HG02840 (cell line): ENCODE measurements at regions not wholly inside any gene's neighbourhood (a gene's known extent, or its start where the extent isn't known, plus 50 kb on each side); places are given as distances from the start of the nearest gene placed in this dataset.

ENCODE experiments used
- ATAC-seq: cut with Tn5 transposase; IDR thresholded peaks from one replicate; pipeline ENCODE4 v1.9.1; 2021; ENCODE audit warnings: mild to moderate bottlenecking, moderate library complexity, moderate number of reproducible peaks; ENCODE audit not compliant: unreplicated experiment, low FRiP score

DNA sequence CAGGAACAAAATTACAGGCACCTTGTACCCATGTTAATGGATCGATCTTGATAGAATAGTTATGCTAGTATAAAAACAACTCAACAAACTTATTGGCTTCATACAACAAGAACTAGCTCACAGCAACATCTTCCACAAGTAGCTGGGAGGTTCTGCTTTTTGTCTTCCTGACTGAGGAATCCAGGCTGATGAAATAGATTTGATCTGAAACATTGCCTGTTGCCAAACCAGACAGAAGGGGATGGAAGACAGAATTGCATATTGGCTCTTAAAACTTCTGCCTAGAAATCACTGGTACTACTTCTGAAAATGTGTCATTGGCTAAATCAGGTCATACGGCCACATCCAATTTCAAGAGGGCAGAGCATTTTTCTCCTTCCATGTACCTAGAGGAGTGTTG, 267.3 kb downstream of the RFC3 start:
- no peak for ATAC-seq

DNA sequence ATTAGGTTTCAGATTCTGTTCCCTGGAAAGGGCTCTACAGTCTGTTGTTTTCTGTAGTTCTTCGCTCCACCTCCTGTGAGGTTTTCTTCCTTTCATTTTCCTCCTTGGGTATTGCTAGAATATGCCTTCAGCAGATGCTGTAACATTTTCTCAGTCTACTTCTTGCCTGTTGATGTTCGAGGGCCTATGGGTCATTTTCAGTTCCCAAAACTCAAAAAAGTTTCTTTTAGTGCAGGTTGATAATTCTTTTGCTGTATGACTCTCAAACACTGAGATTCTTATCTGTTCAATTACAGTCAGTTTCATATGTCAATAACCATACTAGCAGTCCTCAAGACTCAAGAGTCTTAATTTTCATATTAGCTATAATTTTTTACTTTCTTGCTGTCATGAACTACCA, 268.3 kb downstream of the RFC3 start:
- ATAC-seq = no peak

DNA sequence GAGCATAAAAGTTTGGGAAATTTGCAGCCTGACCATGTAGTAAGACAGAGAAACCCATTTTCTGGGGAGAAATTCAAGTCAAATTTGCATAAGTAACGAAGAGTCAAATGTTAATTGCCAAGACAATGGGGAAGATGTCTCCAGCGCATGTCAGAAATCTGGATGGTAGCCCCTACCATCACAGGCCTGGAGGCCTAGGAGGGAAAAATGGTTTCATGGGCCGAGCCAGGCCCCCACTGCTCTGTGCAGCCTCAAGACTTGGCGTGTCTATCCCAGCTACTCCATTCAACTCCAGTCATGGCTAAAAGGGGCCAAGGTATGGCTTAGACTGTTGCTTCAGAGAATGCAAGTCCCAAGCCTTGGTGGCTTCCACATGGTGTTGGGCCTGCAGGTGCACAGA, 269.8 kb downstream of the RFC3 start:
- no peak for ATAC-seq

DNA sequence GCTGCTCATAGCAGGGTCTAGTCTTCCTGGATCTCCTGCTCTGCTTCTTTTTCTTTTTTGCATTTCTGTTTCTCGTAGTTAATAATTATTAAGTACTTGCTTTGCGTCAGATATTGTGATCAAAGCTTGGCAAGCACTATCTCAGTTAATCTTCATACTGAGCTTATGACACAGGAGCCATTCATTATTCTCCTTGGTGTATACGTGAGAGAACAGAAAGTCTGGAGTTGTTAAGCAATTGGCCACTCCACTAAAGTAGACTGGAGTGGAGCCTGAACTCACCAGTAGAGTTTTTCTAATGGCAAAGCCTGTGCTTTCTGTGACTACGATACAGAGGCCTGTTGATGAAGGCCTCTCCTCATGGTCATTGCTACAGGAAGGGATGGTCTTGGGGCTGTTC, 285.9 kb downstream of the RFC3 start:
- ATAC-seq = no peak

DNA sequence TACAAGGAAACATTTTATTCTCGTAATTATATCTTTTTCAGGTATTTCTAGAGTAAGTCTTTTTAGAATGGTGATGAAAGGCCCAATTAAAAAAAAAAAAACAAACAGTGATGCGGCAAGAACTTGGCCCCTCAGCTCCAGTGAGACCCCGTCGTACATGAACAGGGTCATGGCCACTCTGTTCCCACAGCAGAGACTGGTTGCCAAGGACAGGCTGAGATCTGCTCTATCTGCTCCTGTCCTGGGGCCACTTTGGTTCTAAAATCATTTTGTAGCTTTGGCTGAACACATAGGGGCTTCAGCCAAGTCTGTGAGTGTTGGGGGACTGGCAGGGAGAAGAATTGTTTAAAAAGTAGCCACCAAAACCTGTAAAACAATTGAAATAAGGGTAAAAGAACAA, 286.9 kb downstream of the RFC3 start:
- no peak for ATAC-seq

DNA sequence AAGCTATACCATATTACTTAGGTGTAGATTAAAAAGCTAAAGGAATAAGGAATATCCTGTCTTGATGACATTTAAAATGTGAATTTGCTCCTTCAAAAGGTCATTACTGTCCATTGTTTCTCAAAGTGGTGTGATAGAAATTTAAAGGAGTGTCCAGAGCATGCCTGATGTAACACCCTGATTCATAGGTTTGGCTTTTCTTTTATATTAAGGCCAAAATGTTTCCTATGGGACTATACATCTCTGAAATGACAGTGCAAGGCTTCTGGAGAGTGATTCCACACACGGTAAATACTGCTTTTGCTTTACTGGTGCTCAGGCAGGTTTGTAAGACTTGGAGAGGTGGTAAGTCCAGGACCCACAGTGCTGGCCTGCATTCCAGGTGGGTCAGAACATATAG, 289.9 kb downstream of the RFC3 start:
- ATAC-seq = no peak

DNA sequence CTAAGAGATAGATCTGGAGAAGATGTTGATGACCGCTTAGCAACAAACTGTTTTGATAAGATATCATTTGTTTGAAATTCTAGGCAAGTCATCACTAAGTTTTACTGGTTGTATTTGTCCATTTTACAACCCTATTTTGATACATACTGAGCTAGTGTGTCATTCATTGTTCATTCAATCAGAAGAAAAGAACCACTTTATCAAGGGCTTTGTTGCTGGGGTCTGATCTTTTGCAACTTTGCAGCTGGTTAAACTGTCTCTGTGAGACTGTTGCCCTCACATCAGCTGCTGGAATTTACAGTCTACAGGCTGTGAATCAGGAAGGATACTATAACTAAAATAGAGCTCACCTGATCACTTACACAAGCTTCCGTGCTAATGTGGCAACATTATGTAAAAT, 290.5 kb downstream of the RFC3 start:
- ATAC-seq = no peak

DNA sequence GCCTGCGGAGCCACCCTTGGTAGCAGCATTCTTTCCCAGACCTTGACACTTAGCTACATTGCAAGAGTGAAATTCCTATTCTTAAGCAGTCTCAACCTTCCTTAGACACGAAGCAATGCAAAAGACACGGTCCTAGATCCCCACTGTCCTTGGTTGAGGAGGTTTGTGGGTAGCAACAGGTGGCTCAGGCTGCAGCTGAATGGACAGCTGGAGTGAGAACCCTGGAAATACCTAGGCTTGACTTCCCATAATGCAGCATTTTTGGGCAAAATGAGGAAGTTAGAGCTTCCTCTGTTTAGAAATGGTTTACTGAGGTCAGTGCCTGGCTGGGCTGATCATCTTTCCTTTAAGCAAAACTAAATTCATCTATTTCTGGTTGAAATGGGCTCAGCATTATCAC, 296.6 kb downstream of the RFC3 start:
- no peak for ATAC-seq

DNA sequence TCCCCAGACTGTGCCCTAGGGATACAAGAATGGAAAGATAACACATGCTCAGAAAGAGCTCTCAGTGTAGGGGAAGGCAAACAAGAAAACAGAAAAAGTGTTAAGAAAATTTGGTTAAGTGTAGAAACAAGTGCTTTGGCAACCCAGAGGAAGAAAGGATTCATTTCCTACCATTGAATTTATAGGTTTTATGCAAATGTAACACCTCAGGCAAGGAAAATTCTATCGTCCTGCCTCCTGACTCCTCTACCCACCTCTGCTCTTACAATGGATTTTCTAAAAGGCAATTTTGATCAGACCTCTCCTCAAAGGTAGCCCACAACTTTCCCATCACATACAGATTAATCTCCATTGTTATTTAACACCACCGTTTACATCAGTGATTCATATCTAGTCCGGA, 298.7 kb downstream of the RFC3 start:
- ATAC-seq = no peak

DNA sequence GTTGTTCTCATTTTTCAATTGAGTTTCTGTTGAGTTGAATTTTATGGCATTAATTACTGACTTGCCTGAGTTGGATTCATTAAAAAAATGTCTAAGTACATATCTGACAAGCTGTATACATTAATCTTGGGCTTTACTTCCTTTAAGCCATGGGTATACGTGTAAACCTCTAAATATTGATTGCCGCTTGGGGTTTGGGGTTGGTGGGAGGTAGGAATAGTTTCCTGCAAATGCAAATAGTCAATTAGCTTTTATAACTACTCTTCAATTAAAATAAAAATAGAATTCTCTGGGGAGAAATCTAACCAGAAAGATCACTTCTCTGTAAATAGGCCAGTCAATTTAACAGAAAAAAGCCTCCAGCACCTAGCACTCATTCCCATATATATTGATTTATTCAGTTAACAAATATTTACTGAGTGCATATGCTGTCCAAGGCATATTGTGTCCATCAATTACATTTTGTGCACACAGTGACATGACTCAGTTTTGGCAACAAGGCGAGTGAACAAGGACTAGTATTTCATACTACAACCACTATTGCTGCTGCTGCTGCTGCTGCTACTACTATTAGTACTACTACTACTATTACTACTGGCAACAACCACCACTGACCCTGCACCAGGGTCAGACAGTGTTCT, 306.8 kb downstream of the RFC3 start:
- no peak for ATAC-seq

DNA sequence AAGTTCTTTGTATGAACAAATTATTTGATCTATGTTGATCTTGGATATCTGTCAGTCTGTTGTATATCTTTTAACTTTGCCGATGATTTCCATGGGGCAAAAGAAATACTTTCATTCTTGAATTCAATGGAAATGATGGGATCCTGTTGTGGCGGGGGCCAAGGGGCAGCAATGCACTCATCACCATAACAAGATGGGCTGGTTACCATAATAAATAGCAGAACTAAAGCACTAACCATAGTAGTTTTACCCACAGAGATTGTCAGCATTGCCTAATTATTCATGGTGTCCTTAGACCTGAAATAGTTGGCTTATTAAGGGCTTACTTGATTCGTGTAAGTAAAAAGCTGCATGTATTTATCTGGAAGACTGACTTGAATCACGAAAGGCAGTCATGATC, 309.6 kb downstream of the RFC3 start:
- no peak for ATAC-seq

DNA sequence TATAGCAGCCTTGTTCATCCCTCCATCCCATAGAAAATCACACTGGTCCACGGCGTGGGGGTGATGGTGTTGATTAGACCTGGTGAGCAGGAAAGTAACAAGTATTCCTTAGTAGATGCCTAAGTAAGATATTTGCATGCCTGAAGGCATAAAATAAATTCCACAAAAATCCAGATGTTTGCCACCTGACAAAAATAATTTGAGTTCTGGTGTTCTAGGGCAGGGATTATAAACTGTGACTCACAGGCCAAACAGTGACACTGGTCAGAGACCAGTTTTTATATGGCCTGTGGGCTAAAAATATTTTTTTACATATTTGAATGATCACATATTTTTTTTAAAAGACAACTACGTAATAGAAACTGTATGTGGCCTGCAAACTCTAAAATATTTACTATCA, 310.7 kb downstream of the RFC3 start:
- ATAC-seq = no peak

DNA sequence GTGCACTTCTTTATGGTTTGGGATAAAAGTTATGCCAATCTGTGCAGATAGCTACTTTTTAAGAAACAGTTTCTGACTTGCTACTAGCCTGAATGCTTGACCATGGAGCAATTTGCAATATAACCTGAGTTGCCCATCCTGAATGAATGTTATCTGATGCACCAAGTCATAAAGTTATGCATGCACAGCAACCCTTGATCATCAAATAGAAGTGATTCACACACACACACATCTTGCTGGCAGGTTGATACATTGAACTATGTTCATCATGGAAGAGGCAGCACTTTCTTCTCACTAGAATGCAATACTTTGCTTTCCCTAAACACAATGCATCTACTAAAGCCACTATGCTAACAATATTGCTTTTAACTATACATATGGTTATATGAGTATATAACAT, 311.5 kb downstream of the RFC3 start:
- ATAC-seq = no peak

DNA sequence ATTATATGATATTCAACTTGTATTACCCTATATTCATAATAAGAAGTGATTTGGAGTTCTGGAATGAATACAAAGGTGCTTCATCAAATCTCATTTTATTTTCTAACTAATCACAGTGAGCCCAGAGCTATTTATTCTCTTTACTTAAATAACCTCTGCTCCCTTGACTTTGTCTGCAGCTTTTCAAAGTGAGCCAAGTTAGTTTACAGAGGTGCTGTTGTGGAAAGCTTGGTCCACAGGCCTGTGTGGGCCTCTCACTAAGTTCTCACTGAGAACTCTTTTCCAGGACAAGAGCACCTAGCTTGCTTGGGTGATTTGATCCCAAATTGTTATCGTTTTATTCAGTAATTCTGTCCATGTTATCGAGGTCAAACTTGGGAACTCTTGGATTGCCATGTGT, 319.3 kb downstream of the RFC3 start:
- ATAC-seq = no peak

DNA sequence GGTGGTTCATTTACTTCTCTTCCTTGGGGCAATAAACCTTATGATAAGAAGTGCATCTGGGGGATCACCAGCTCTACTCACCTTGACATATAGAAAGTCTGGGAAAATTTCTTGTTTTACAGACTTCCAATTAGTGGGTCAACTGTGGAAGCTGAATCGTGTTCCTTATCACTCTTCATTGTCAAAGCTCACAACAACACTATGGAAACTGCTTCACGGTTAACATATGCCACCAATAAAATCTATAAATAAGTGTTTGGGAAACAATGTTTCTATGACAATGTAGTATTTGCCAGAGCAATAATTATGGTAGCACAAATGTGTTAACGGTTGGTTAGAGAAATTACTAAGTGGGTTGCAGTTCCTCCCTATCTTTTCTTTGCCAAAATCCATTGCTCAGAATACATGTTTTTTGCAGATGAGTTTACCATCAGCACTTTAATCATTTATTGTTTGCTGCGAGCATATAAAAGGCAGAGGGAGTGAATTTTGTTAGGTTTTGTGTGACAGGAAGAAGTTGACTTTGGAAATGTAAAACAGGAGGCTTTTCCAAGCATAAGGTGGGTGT, 321.8 kb downstream of the RFC3 start:
- ATAC-seq = no peak

DNA sequence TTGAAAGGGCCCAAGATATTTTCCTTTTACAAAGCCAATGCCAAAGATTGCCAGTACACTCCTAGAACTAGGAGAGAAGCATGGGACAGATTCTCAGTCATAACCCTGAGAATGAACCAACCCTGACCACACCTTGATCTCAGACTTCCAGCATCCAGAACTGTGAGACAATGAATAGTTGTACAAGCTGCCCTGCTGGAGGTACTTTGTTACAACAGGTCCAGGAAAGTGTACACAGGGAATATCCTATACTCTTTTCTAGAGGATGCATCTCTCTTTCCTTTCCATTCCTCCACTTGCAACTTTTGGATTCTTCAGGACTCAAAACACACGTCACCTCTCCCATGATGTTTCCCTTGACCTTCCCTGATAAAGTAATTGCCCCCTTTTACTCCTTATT, 325.7 kb downstream of the RFC3 start:
- no peak for ATAC-seq

DNA sequence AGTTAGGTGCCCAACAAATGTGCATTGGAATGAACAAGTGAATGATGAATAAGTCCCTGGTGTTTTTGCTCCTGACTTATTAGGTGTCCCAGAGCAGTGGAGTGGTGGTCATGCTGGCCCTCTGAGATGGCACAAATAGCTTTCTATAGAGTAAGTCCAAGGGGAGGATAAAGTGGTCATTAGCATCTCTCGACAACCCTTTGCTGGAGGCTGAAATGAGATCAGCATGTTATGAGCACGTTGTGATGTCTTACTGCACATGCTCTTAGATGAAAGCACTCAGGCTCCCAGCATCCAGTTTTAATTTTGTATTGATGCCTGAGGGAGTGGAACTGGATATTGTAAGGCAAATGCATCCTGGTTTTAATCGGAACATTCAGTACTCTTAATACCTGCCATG, 326.2 kb downstream of the RFC3 start:
- ATAC-seq = no peak

DNA sequence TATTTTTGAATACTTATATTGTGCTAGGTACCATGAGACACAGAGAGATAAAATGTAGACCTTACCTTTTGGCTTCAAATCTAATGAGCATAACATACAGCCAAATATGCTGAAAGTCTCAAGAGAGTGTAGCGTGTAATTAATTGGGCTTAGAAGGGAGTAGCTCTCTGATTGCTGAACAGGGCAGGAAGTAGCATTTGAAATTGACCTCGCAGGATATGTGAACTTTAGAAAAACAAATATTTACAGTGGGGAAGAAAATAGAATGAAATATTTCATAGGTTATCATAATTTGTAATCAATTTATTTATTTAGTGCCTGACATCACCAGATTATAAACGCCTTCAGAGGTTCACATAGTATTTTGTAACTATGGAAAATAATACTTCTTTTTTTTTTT, 327.1 kb downstream of the RFC3 start:
- ATAC-seq = no peak

DNA sequence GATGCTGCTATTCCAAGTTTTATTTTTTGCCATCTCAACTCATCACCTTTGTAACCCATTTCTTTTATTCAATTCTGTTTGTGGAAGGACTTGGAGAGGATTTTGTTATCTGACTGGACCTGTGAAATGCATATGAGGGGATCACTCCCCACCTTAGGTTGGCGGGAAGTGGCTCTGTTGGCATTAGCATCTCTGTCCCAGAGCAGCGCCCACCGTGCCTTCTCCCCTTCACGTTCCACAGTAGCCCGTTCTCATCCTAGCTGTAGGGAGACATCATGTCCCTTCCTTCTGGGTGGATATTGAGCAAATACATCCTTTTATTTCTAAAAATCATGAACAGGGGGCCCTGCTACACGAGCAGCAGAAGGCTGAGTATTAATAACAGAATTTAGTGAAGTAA, 330.4 kb downstream of the RFC3 start:
- ATAC-seq = no peak

DNA sequence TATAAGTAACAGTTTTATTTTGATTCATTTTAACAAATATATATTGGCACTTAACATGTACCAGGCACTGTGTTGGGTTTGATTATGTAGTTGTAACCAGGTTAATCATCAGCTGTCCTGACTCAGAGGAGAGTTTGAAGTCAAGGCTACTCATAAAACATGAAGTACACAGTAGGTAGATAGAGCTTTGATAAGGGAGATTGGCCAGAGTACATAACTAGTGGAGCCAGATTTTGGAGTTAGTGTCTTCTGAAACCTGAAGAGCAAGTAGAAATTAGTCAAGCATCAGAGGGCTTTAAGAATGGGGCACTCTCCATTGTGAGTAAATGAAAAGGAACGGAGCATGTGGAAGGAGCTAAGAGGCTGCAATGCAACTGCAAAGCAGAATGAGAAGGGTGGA, 333.9 kb downstream of the RFC3 start:
- ATAC-seq = no peak

DNA sequence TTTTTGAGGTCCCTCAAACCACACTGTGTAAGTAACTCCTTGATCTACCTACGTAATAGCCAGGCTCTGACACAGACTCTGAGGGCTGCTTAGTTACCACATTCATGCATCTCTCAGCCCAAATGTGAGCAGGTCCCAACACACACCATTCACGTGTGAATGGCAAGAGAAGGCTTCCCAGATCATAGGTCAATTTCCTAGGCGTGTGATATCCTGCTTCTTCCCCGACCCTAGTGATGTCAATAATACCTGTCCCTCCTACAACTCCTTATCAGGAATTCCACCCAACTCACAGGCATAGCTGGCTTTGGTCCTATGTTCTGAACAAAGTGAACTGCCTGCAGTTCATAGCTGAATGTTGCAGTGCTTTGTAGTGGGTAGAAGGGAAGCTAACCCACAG, 334.5 kb downstream of the RFC3 start:
- ATAC-seq = no peak

DNA sequence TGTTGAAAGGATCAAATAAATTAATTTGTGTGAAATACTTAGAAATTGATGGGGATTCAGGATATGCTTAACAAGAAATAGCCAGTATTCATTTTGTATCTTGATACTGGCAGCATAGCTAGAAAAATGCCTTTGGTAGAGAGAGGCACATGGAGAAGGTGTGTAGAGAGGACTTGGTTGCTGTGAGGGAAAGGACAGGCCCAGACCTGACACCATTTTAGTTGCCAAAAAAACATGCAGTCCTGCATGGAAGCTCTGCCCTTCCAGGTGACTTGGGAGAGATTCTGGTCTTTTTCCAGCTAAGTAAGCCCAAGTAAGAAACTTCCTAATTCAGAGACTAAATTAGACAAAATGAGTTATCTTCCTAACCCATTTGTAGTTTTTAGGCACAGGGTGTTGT, 335.0 kb downstream of the RFC3 start:
- ATAC-seq = no peak
